ENCODE measurements at regions not wholly inside any gene's neighbourhood (a gene's known extent, or its start where the extent isn't known, plus 50 kb on each side); places are given as distances from the start of the nearest gene placed in this dataset.

GRCh38 chr2:8324164-8324856 lies 357.5 kb upstream of the ID2 start (continued):
- TF ChIP-seq, protein P1, sequence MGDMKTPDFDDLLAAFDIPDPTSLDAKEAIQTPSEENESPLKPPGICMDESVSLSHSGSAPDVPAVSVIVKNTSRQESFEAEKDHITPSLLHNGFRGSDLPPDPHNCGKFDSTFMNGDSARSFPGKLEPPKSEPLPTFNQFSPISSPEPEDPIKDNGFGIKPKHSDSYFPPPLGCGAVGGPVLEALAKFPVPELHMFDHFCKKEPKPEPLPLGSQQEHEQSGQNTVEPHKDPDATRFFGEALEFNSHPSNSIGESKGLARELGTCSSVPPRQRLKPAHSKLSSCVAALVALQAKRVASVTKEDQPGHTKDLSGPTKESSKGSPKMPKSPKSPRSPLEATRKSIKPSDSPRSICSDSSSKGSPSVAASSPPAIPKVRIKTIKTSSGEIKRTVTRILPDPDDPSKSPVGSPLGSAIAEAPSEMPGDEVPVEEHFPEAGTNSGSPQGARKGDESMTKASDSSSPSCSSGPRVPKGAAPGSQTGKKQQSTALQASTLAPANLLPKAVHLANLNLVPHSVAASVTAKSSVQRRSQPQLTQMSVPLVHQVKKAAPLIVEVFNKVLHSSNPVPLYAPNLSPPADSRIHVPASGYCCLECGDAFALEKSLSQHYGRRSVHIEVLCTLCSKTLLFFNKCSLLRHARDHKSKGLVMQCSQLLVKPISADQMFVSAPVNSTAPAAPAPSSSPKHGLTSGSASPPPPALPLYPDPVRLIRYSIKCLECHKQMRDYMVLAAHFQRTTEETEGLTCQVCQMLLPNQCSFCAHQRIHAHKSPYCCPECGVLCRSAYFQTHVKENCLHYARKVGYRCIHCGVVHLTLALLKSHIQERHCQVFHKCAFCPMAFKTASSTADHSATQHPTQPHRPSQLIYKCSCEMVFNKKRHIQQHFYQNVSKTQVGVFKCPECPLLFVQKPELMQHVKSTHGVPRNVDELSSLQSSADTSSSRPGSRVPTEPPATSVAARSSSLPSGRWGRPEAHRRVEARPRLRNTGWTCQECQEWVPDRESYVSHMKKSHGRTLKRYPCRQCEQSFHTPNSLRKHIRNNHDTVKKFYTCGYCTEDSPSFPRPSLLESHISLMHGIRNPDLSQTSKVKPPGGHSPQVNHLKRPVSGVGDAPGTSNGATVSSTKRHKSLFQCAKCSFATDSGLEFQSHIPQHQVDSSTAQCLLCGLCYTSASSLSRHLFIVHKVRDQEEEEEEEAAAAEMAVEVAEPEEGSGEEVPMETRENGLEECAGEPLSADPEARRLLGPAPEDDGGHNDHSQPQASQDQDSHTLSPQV (IDR thresholded peaks at IDR 0.05) = 0 out of 2 replicates have a peak, but pooled peaks have one; percentile 23
- TF ChIP-seq DPF2 (IDR thresholded peaks at IDR 0.05) (0 out of 2 replicates have a peak, but pooled peaks have one; percentile 27), TEAD4 (IDR thresholded peaks at IDR 0.05; ENCODE audit: low read length) (peak; percentile 53; the same call in 1 of the 2 replicates), TEAD4 (CRISPR knock-in tag; IDR thresholded peaks at IDR 0.05; ENCODE audit: borderline replicate concordance) (no peak)
- TF ChIP-seq, protein P2, sequence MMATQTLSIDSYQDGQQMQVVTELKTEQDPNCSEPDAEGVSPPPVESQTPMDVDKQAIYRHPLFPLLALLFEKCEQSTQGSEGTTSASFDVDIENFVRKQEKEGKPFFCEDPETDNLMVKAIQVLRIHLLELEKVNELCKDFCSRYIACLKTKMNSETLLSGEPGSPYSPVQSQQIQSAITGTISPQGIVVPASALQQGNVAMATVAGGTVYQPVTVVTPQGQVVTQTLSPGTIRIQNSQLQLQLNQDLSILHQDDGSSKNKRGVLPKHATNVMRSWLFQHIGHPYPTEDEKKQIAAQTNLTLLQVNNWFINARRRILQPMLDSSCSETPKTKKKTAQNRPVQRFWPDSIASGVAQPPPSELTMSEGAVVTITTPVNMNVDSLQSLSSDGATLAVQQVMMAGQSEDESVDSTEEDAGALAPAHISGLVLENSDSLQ (IDR thresholded peaks at IDR 0.05) = peak; percentile 53; the same call in 1 of the 2 replicates

Measured in K562 (cell line).